ENCODE measurements at regions not wholly inside any gene's neighbourhood (a gene's known extent, or its start where the extent isn't known, plus 50 kb on each side); places are given as distances from the start of the nearest gene placed in this dataset.

GRCh38 chr16:17766012-17766411 is 295.3 kb upstream of the XYLT1 start:
- no peak for TF ChIP-seq POLR2AphosphoS5 (IDR thresholded peaks at IDR 0.05)
- TF ChIP-seq, protein P1, sequence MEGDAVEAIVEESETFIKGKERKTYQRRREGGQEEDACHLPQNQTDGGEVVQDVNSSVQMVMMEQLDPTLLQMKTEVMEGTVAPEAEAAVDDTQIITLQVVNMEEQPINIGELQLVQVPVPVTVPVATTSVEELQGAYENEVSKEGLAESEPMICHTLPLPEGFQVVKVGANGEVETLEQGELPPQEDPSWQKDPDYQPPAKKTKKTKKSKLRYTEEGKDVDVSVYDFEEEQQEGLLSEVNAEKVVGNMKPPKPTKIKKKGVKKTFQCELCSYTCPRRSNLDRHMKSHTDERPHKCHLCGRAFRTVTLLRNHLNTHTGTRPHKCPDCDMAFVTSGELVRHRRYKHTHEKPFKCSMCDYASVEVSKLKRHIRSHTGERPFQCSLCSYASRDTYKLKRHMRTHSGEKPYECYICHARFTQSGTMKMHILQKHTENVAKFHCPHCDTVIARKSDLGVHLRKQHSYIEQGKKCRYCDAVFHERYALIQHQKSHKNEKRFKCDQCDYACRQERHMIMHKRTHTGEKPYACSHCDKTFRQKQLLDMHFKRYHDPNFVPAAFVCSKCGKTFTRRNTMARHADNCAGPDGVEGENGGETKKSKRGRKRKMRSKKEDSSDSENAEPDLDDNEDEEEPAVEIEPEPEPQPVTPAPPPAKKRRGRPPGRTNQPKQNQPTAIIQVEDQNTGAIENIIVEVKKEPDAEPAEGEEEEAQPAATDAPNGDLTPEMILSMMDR (IDR thresholded peaks at IDR 0.05), result no peak
